HL-60 (cell line): ENCODE measurements at regions not wholly inside any gene's neighbourhood (a gene's known extent, or its start where the extent isn't known, plus 50 kb on each side); places are given as distances from the start of the nearest gene placed in this dataset.

Source experiments
- DNase-seq, 2 experiments: peaks; one replicate each; pipeline ENCODE4 v3.0.0-alpha.2; 2010 to 2020; ENCODE audit warnings: low read depth in 1 of 2, low spot score in 1 of 2
- H3K27ac ChIP-seq: fragments of 250-450 bp; sonication (Bioruptor Pico); replicated peaks from 2 replicates; pipeline ENCODE4 v1.5.1; 2020; ENCODE audit warnings: mild to moderate bottlenecking, moderate library complexity
- H3K27me3 ChIP-seq: fragments of 250-450 bp; sonication (Bioruptor Pico); 2 replicates; pipeline ENCODE4 v1.5.1; 2021; ENCODE audit warnings: mild to moderate bottlenecking, moderate library complexity; ENCODE audit not compliant: insufficient read depth, poor library complexity, severe bottlenecking
- H3K4me3 ChIP-seq: replicated peaks from 2 replicates; pipeline ENCODE4 v1.5.1; 2011; ENCODE audit warnings: mild to moderate bottlenecking, control low read depth, low read length; ENCODE audit not compliant: insufficient read depth
- CTCF ChIP-seq: IDR thresholded peaks from one replicate; pipeline ENCODE4 v1.5.1; 2011; ENCODE audit warnings: low read length, control low read depth, inconsistent platforms; ENCODE audit not compliant: insufficient read depth
- GABPA ChIP-seq: IDR thresholded peaks from 2 replicates; pipeline ENCODE4 v1.6.1; 2012; ENCODE audit warnings: low read depth
- POLR2AphosphoS5 ChIP-seq: IDR thresholded peaks from 2 replicates; pipeline ENCODE4 v1.6.1; 2012; ENCODE audit warnings: low read depth
- REST ChIP-seq: IDR thresholded peaks from 2 replicates; pipeline ENCODE4 v1.6.1; 2012; ENCODE audit warnings: low read depth; ENCODE audit not compliant: insufficient replicate concordance
- SPI1 ChIP-seq: IDR thresholded peaks from 2 replicates; pipeline ENCODE4 v1.6.1; 2012; ENCODE audit warnings: low read depth, mild to moderate bottlenecking, borderline replicate concordance

GRCh38 chr18:57915248-57915647, 112.1 kb upstream of the ATP8B1 start:
- Histone ChIP-seq H3K27ac (no peak overlapping the region), H3K4me3 (no peak overlapping the region), H3K27me3 (peaks cover 2% of the 10 kb centered on the region)
- no peak for DNase-seq
- TF ChIP-seq GABPA (no peak), REST (no peak), POLR2AphosphoS5 (no peak), CTCF (no peak), SPI1 (no peak)

GRCh38 chr18:57913686-57914085, 110.6 kb upstream of the ATP8B1 start:
- DNase-seq = no peak
- TF ChIP-seq REST = no peak
- TF ChIP-seq POLR2AphosphoS5 = no peak
- no peak for TF ChIP-seq GABPA
- TF ChIP-seq CTCF = no peak
- no peak for TF ChIP-seq SPI1
- no peak overlapping the region for H3K27ac ChIP-seq
- no peak overlapping the region for H3K4me3 ChIP-seq
- peaks cover 2% of the 10 kb centered on the region for H3K27me3 ChIP-seq

GRCh38 chr18:57910817-57911216, 107.7 kb upstream of the ATP8B1 start:
- TF ChIP-seq SPI1 = no peak
- TF ChIP-seq GABPA = no peak
- TF ChIP-seq CTCF = peak; percentile 35
- TF ChIP-seq REST = no peak
- no peak overlapping the region for H3K4me3 ChIP-seq

More at GRCh38 chr18:57910817-57911216, 107.7 kb upstream of the ATP8B1 start:
- no peak for DNase-seq
- no peak overlapping the region for H3K27ac ChIP-seq
- peaks cover 6% of the 10 kb centered on the region for H3K27me3 ChIP-seq
